ENCODE measurements at regions not wholly inside any gene's neighbourhood (a gene's known extent, or its start where the extent isn't known, plus 50 kb on each side); places are given as distances from the start of the nearest gene placed in this dataset.

DNA sequence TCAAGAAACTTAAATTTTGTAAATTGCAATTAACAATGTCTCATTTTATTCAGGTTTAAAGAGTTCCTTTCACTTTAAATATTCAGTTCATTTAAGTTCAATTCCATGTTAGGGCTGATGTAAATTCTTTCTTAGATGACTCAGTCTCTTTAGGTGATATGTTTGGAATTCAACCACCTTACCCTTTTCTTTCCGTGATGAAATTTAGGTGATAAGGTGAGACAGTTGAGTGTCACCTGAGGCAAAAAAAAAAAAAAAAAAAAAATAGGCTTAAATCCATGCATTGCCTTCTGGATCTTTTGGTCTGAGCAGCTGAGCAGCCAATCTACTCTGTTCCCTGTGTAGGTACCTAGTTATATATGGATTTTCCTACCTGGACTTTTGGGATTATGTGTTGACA is 299.5 kb downstream of the DAD1 start:
- TF ChIP-seq CTCF (IDR thresholded peaks at IDR 0.05) = no peak
- TF ChIP-seq POLR2A (IDR thresholded peaks at IDR 0.05) = no peak
